ENCODE measurements at regions not wholly inside any gene's neighbourhood (a gene's known extent, or its start where the extent isn't known, plus 50 kb on each side); places are given as distances from the start of the nearest gene placed in this dataset.

- no peaks in the 10 kb centered on the region for H3K36me3 ChIP-seq
- intact Hi-C loops (cut with DNase I), result no loop called here
Measured at GRCh38 chr1:88455621-88456256, 228.3 kb upstream of the PKN2 start.

GRCh38 chr1:88457197-88457596, 226.9 kb upstream of the PKN2 start:
- Histone ChIP-seq H3K27ac (no peak overlapping the region), H3K4me1 (no peaks in the 10 kb centered on the region), H3K27me3 (no peaks in the 10 kb centered on the region), H3K4me3 (no peak overlapping the region), H3K9me3 (no peaks in the 10 kb centered on the region), H3K36me3 (no peaks in the 10 kb centered on the region)
- intact Hi-C loops (cut with DNase I), result no loop called here
- no peak for DNase-seq (ENCODE audit: extremely low spot score in 2 of 2)
- TF ChIP-seq POLR2AphosphoS5 (IDR thresholded peaks at IDR 0.05; ENCODE audit: insufficient read depth in 1 of 2, low read depth in 1 of 2) (no peak), CTCF (IDR thresholded peaks at IDR 0.05) (no peak), POLR2A (IDR thresholded peaks at IDR 0.05) (no peak)

More at GRCh38 chr1:88455621-88456256, 228.3 kb upstream of the PKN2 start:
- Histone ChIP-seq H3K4me3 (no peak overlapping the region), H3K4me1 (no peaks in the 10 kb centered on the region), H3K27ac (no peak overlapping the region), H3K9me3 (no peaks in the 10 kb centered on the region), H3K27me3 (no peaks in the 10 kb centered on the region)
- no peak for DNase-seq (ENCODE audit: extremely low spot score in 2 of 2)
- no peak for TF ChIP-seq POLR2A (IDR thresholded peaks at IDR 0.05)
- TF ChIP-seq POLR2AphosphoS5 (IDR thresholded peaks at IDR 0.05; ENCODE audit: insufficient read depth in 1 of 2, low read depth in 1 of 2), result no peak
- no peak for TF ChIP-seq CTCF (IDR thresholded peaks at IDR 0.05)

DNA sequence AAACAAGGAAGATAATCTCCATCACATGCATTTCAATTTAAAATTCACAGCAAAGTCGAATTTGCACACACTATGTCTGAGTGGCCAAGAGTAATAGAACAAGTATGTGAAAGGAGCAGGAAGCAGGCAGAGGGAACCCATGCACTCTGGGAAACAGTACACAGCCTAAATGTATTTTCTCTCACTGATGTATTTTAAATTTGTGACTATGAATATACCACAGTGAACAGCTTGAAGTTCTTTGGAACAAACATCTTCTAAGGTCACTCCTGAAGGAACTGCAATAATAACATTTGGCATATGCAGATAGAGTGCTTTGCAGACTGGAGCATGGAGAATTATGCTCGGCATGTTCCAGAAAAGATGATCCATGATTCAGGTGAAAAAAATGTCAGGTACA, 223.1 kb upstream of the PKN2 start:
- H3K9me3 ChIP-seq, result no peaks in the 10 kb centered on the region
- DNase-seq (ENCODE audit: extremely low spot score in 2 of 2), result no peak
- no peaks in the 10 kb centered on the region for H3K36me3 ChIP-seq
- H3K4me3 ChIP-seq, result no peak overlapping the region
- TF ChIP-seq POLR2AphosphoS5 (IDR thresholded peaks at IDR 0.05; ENCODE audit: insufficient read depth in 1 of 2, low read depth in 1 of 2) (no peak), POLR2A (IDR thresholded peaks at IDR 0.05) (no peak), CTCF (IDR thresholded peaks at IDR 0.05) (no peak)
- H3K27me3 ChIP-seq, result no peaks in the 10 kb centered on the region
- no peaks in the 10 kb centered on the region for H3K4me1 ChIP-seq
- intact Hi-C loops (cut with DNase I), result no loop called here
- no peak overlapping the region for H3K27ac ChIP-seq

DNA sequence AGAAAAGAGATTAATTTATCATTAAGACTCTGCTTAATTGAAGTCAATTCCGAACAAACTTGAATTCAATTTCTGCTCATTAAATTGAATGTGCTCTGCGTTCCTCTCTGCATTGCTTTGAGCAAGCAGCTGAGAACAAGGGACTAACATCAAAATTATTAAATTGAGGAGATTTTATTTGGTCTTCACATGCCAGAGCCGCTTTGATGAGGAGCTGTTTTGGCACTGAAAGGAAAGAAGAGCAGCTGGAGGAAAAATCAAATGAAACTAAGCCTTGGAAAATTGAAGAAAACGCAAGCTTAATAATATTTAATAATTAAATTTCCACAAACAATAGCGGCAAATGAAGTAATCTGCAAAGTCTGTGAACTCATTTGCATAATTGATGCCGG, 222.0 kb upstream of the PKN2 start:
- Histone ChIP-seq H3K36me3 (no peaks in the 10 kb centered on the region), H3K9me3 (no peaks in the 10 kb centered on the region), H3K27me3 (no peaks in the 10 kb centered on the region), H3K4me1 (no peaks in the 10 kb centered on the region), H3K4me3 (peak overlapping the region; percentile 46 to 58), H3K27ac (peak overlapping the region; percentile 86)
- DNase-seq (ENCODE audit: extremely low spot score in 2 of 2), result no peak
- TF ChIP-seq CTCF (IDR thresholded peaks at IDR 0.05) (no peak), POLR2AphosphoS5 (IDR thresholded peaks at IDR 0.05; ENCODE audit: insufficient read depth in 1 of 2, low read depth in 1 of 2) (no peak), POLR2A (IDR thresholded peaks at IDR 0.05) (no peak)
- intact Hi-C loops (cut with DNase I), result no loop called here

- no peaks in the 10 kb centered on the region for H3K36me3 ChIP-seq
- H3K27me3 ChIP-seq, result no peaks in the 10 kb centered on the region
- intact Hi-C loops (cut with DNase I), result no loop called here
- peak overlapping the region; percentile 86 for H3K27ac ChIP-seq
- H3K9me3 ChIP-seq, result no peaks in the 10 kb centered on the region
- H3K4me1 ChIP-seq, result no peaks in the 10 kb centered on the region
- TF ChIP-seq POLR2A (IDR thresholded peaks at IDR 0.05) (no peak), POLR2AphosphoS5 (IDR thresholded peaks at IDR 0.05; ENCODE audit: insufficient read depth in 1 of 2, low read depth in 1 of 2) (peak in 1 of 2 donors; percentile 17)
- no peak for DNase-seq (ENCODE audit: extremely low spot score in 2 of 2)
- H3K4me3 ChIP-seq, result peak overlapping the region; percentile 46 to 58
Measured at GRCh38 chr1:88462488-88463261, 221.4 kb upstream of the PKN2 start.
